ENCODE measurements at regions not wholly inside any gene's neighbourhood (a gene's known extent, or its start where the extent isn't known, plus 50 kb on each side); places are given as distances from the start of the nearest gene placed in this dataset.
A peak's percentile ranks its signal among the peaks of the same experiment; 100 is the strongest.

GRCh38 chr4:23213198-23213597 is 520.5 kb downstream of the GBA3 start:
- H3K9me3 ChIP-seq = no peaks in the 10 kb centered on the region
- no peak for DNase-seq
- H3K27me3 ChIP-seq = no peaks in the 10 kb centered on the region
- TF ChIP-seq CTCF (IDR thresholded peaks at IDR 0.05) = no peak
- no peaks in the 10 kb centered on the region for H3K36me3 ChIP-seq
- intact Hi-C loops (cut with DNase I) = no loop called here
- H3K4me3 ChIP-seq = no peak overlapping the region
- no peak for ATAC-seq
- no peaks in the 10 kb centered on the region for H3K4me1 ChIP-seq
- H3K27ac ChIP-seq = no peak overlapping the region

- no peak for TF ChIP-seq CTCF (IDR thresholded peaks at IDR 0.05)
- ATAC-seq (no peak), DNase-seq (no peak)
- H3K4me1 ChIP-seq = no peaks in the 10 kb centered on the region
- intact Hi-C loops (cut with DNase I) = no loop called here
- no peak overlapping the region for H3K4me3 ChIP-seq
- H3K27me3 ChIP-seq = no peaks in the 10 kb centered on the region
- peaks cover 0 to 3% of the 10 kb centered on the region in 2 donors for H3K9me3 ChIP-seq
- no peaks in the 10 kb centered on the region for H3K36me3 ChIP-seq
- no peak overlapping the region for H3K27ac ChIP-seq
Observed at GRCh38 chr4:23212558-23212957, 519.8 kb downstream of the GBA3 start.

- TF ChIP-seq CTCF (IDR thresholded peaks at IDR 0.05) = no peak
- Histone ChIP-seq H3K9me3 (peaks cover 0 to 16% of the 10 kb centered on the region in 2 donors), H3K36me3 (no peaks in the 10 kb centered on the region), H3K27ac (no peak overlapping the region), H3K27me3 (no peaks in the 10 kb centered on the region), H3K4me3 (no peak overlapping the region), H3K4me1 (no peaks in the 10 kb centered on the region)
- intact Hi-C loops (cut with DNase I) = no loop called here
- ATAC-seq = no peak
- DNase-seq = no peak
Observed at GRCh38 chr4:23207059-23207458, 514.3 kb downstream of the GBA3 start.

GRCh38 chr4:23202712-23203247 is 510.0 kb downstream of the GBA3 start:
- no peaks in the 10 kb centered on the region for H3K27me3 ChIP-seq
- H3K4me3 ChIP-seq = no peak overlapping the region
- no peaks in the 10 kb centered on the region for H3K4me1 ChIP-seq
- no peak for TF ChIP-seq CTCF (IDR thresholded peaks at IDR 0.05)
- DNase-seq = peak in 1 of 4 donors; percentile 16
- intact Hi-C loops (cut with DNase I) = no loop called here
- H3K9me3 ChIP-seq = peaks cover 0 to 15% of the 10 kb centered on the region in 2 donors
- ATAC-seq = no peak
- no peaks in the 10 kb centered on the region for H3K36me3 ChIP-seq
- H3K27ac ChIP-seq = no peak overlapping the region

GRCh38 chr4:23194751-23195150 is 502.0 kb downstream of the GBA3 start:
- TF ChIP-seq CTCF (IDR thresholded peaks at IDR 0.05) = no peak
- ATAC-seq = no peak
- intact Hi-C loops (cut with DNase I) = no loop called here

More at GRCh38 chr4:23194751-23195150, 502.0 kb downstream of the GBA3 start:
- H3K36me3 ChIP-seq = no peaks in the 10 kb centered on the region
- no peak overlapping the region for H3K4me3 ChIP-seq
- DNase-seq = no peak
- no peaks in the 10 kb centered on the region for H3K4me1 ChIP-seq
- no peak overlapping the region for H3K27ac ChIP-seq
- H3K27me3 ChIP-seq = no peaks in the 10 kb centered on the region
- peaks cover 0 to 3% of the 10 kb centered on the region in 2 donors for H3K9me3 ChIP-seq
